NCI-H1048 (cell line): ENCODE measurements at regions not wholly inside any gene's neighbourhood (a gene's known extent, or its start where the extent isn't known, plus 50 kb on each side); places are given as distances from the start of the nearest gene placed in this dataset.

ENCODE experiments used
- DNase-seq: peaks from one replicate; lab custom pipeline; 2025; lab: John Stamatoyannopoulos, UW

- no peak for DNase-seq
Measured at GRCh38 chr5:141800617-141801016, 77.6 kb downstream of the PCDH1 start.

DNA sequence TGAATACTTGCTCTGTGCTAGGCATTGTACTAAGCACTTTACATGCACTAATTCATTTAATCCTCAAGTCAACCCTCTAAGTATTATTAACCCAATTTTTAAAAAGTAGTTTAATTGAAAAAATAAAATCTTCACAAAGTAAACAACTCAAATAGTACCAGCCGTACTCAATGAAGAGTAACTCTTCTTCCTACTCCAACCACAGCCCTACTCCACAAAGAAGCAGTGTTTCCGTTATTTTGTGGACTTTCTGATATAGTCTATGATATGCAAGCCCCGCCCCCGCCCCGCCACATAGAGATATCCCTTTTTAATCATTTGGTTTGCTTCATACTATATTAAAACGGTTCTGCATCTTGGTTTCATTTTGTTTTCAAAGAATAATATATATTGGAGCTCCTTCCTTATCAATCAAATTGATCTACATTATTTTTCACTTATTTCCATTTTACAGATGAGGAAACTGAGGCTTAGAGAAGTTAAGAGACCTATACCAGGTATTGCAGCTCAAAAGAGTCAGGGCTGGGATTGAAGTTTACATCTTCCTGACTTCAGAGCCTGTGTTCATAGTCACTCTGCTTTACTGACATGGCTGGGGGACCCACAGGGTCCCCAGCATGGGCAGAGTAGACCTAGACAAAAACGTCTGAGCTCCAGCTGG lies 78.6 kb downstream of the PCDH1 start:
- DNase-seq, result no peak

- DNase-seq, result no peak
Measured at GRCh38 chr5:141797425-141797824, 80.8 kb downstream of the PCDH1 start.

DNA sequence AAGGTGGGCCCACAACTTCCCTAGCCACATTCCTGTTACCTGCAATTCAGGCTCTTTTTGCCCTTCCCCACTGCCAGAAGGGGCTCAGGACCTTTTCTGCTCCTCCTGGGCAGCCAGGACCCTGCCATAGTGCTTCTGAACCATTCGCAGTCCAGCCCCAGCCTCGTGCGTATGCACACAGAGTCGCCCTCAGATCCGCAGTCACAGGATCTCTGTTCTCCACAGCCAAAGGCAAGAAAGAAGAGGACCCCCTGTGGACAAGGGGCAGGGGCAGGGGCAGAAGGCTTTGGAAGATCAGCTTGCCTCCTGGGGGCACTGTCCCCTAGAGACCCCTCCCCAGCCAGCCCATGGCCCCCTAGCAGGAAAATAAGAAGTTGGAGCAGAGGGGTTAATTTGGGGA lies 82.8 kb downstream of the PCDH1 start:
- no peak for DNase-seq

DNA sequence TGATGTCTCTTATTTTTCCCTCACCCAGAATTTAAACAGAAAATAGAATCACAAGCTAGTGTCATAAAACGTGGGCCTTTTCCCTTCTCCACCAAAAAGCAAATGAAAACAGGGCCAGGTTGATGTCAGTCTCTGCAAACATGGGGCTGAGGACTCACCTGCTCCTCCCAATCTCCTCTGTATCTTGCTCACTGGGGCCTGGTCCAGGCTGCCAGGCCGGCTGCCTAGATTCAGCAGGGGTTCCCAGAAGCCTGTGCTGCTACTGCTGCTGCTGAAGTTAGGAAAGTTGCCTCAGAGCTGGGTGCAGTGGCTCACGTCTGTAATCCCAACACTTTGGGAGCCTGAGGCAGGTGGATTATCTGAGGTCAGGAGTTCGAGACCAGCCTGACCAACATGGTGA lies 84.3 kb downstream of the PCDH1 start:
- no peak for DNase-seq

GRCh38 chr5:141793403-141793802 lies 84.8 kb downstream of the PCDH1 start:
- no peak for DNase-seq

DNA sequence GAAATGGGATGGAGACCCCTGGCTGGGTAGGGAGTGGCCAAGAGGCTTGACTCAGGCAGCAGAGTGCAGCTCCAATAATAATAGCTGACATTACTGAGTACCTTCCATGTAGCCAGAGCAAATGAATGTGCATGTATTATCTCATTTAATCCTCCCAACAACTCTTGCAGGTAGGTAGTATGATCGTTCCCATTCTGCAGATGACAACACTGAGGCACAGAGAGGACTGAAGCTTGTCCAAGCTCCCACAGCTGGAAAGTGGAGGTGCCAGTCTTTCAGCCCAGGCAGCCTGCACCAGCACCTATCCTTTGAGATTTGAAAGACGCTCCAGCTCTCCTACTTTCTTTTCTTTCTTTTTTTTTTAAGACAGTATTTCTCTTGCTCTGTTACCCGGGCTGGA lies 87.6 kb downstream of the PCDH1 start:
- no peak for DNase-seq

GRCh38 chr5:141789330-141789729 lies 88.9 kb downstream of the PCDH1 start:
- no peak for DNase-seq

DNA sequence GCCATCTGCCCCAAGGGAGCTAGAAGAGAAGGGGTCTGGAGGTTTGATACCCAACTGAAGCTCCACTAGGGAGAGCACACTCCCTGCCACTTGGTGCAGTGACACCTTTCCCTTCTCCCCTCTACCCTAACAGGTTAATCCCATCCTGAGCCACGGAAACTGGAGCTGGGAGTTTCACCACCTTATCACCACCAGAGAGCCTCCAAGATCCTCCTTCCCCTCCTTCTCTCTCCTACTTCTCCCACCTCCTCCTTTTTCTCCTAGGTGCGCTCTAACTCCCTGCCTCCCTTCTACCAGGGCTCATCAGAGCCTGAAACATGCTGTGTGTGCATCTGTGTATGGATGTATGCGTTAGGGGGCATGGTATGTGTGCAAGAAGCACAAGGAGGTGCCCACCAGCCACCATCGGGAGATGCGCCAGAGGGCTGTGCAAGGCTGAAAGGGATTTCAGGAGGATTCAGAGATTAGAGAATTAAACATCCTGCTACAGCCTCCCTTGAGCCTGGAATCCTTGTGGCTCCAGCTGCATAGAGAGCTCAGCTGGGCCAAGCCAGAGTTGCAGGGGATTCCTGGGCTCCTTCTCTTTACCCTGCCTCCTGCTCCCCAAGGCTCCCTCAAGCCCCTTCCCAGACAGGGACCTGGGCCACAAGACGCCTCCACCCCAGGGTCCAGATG lies 89.8 kb downstream of the PCDH1 start:
- no peak for DNase-seq

DNA sequence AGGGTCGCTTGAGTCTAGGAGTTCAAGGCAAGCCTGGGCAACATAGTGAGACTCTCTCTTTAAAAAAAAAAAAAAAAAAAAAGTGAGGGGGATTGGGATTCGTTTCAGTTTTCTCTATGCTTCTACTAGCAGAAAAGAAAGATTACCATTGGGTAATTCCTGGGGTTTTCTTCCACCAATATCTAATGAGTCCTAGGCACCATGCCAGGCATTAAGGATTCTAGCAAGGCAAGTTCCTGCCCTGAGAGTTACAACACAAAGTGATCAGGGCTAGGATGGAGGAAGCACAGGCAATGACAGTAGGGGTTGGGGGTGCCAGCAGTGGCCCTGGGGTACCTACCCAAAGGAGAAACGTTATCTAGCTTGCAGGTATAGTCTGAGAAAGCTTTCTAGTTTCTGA lies 90.8 kb downstream of the PCDH1 start:
- DNase-seq, result no peak

- no peak for DNase-seq
Measured at GRCh38 chr5:141786700-141787099, 91.5 kb downstream of the PCDH1 start.

DNA sequence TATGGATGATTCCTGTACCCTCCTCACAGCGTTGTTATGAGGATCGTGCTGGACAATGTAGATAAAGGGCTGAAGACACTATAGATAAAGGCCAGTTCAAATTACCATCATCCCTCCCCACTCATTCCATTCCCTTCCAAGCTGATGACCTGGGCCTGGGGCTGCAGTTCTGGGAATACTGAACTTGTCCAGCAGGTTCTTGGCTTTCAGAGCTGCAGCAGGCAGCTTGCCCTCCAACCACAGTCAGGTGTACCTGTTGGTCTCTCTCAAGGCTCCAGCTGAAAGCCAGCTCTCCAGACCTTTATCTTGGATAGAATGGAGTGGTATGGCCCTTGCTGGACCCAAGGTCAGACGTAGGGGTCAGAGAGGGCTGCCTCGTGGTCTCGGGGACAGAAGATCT lies 92.5 kb downstream of the PCDH1 start:
- DNase-seq, result no peak

GRCh38 chr5:141785135-141785534 lies 93.1 kb downstream of the PCDH1 start:
- no peak for DNase-seq

DNA sequence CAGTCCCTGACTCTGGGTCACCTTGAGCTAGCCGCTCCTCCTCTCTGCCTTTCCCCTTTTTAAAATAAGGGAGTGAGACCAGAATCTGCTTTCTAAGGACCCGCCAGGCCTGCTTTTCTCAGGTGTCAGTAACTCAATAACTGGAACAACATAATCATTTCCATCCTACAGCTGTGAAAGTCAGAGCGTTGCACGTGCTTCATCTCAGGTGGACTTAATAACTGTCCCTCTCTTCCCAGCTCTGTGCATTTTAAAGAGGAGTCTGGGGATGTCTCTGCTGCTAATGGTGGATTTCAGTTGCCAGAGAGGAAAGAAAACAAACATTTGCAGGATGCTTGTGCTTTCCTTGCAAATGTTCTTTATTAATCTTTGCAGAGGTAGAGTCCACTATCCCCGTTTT lies 93.7 kb downstream of the PCDH1 start:
- DNase-seq, result no peak

DNA sequence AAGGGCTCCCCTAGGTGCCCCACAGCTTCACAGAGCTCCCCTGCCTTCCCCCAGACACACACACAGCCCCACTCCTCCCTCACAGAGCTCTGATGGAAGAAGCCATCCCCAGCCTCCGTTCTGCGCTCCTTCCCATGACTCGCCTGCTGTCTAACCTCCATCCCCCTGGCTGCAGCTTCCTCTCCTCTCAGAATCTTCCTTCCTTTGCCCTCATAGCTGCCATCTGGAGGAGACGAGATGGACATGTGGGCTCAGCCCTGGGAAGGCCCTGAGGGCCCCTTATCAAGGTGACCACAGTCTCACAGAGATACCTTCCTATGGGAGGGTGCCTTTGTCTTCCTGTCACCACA lies 94.3 kb downstream of the PCDH1 start:
- DNase-seq, result no peak

- DNase-seq, result no peak
Measured at GRCh38 chr5:141783005-141783946, 94.9 kb downstream of the PCDH1 start.

- DNase-seq, result no peak
Measured at GRCh38 chr5:141781910-141782309, 96.3 kb downstream of the PCDH1 start.

DNA sequence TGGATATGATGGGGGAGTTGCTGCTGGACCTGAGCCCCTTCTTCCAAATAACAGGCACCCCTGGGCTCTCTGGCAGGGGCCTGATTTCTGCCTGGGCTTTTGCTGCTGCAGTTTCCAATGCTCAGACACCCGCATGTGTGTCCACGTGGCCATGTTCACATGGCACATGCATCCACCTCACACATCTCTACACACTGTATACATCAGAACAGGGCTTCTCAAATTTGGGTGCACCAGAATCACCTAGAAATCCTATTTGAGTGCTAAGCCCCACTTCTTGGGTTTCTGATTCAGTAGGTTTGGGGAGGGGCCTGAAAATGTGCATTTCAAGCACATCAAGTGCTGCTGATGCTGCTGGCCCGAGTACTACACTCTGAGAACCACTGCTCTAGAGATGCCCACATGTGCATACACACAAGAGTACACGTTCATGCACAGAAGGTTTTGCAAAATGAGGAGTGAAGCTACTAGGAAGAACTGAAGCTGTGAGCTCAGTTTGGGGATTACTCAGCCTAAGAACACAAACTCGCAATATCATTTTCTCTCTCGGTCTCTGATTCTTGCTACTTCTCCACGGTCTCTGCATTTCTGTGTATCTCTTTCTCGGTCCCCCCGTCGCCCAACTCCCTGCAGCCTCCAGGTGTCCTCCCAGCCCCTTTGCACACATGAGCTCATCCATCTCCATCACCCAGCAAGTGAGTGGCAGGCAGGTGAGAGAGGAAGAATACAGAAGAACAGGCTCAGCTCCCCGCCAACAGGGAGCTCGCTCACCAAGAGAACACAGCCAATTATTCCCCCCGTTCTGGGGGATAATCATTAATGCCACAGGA lies 97.0 kb downstream of the PCDH1 start:
- no peak for DNase-seq

DNA sequence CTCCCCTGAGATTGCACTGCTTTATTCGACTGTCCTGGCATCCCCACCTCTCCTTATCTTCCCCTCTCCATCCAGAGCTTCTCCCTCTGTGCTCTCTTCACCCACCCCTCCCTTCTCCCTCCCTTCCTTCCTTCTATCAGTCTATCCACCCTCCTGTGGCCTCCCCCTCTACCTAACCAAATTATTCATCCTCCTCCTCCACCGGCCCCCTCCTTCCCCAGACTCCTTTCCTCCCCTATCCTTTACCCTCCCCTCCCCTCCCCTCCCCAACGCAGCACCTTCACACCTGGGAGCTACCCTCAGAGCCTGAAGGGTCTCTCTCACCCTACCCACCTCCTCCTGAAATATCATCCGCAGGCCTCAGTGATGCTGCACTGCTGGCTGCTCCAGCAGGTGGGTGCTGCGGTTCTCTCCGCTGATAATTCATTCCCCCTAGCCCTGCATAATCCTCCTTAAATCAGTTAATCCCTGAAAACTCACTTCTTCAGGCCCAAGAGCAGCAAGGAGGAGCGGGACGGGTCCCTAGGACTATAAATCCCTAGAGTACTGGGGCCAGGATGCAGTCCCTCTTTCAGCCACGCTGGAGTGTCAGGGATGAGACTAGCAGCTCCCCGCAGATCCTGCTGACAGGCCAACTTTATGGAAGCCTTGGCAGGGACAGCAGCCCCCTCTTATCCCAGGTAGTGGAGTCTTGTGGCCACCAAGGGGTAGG lies 97.8 kb downstream of the PCDH1 start:
- DNase-seq, result no peak

GRCh38 chr5:141779503-141779973 lies 97.5 kb upstream of the ARAP3 start:
- DNase-seq, result no peak

- no peak for DNase-seq
Measured at GRCh38 chr5:141778683-141779082, 96.7 kb upstream of the ARAP3 start.
